ENCODE measurements at regions not wholly inside any gene's neighbourhood (a gene's known extent, or its start where the extent isn't known, plus 50 kb on each side); places are given as distances from the start of the nearest gene placed in this dataset.

GRCh38 chr2:80715433-80715832, 410.9 kb upstream of the LRRTM1 start:
- intact Hi-C loops (cut with DNase I) = no loop called here

GRCh38 chr2:80711915-80712314, 407.4 kb upstream of the LRRTM1 start:
- H3K36me3 ChIP-seq (replicated peaks in 1 of 2; ENCODE audit: insufficient read depth in 1 of 2, low read depth in 2 of 2) = no peaks in the 10 kb centered on the region
- H3K27ac ChIP-seq = no peak overlapping the region
- H3K4me1 ChIP-seq = no peaks in the 10 kb centered on the region
- intact Hi-C loops (cut with DNase I) = no loop called here
- H3K9me3 ChIP-seq = no peaks in the 10 kb centered on the region
- ATAC-seq = no peak
- TF ChIP-seq CTCF (IDR thresholded peaks at IDR 0.05) = no peak
- TF ChIP-seq POLR2A (IDR thresholded peaks at IDR 0.05) = no peak
- no peak overlapping the region for H3K4me3 ChIP-seq
- no peaks in the 10 kb centered on the region for H3K27me3 ChIP-seq
- DNase-seq = no peak

More at GRCh38 chr2:80715433-80715832, 410.9 kb upstream of the LRRTM1 start:
- H3K9me3 ChIP-seq = no peaks in the 10 kb centered on the region
- TF ChIP-seq CTCF (IDR thresholded peaks at IDR 0.05) = no peak
- no peaks in the 10 kb centered on the region for H3K4me1 ChIP-seq
- H3K27me3 ChIP-seq = no peaks in the 10 kb centered on the region
- H3K27ac ChIP-seq = no peak overlapping the region
- no peak for DNase-seq
- no peaks in the 10 kb centered on the region for H3K36me3 ChIP-seq (replicated peaks in 1 of 2; ENCODE audit: insufficient read depth in 1 of 2, low read depth in 2 of 2)
- no peak overlapping the region for H3K4me3 ChIP-seq
- 19 to 48% methylated on average over 1 of the region's 1 CpG for WGBS, 2 donors
- no peak for ATAC-seq

- intact Hi-C loops (cut with DNase I) = no loop called here
- H3K4me3 ChIP-seq = no peak overlapping the region
- WGBS, 2 donors = 47 to 58% methylated on average over 2 of the region's 2 CpGs
- no peak overlapping the region for H3K27ac ChIP-seq
- H3K4me1 ChIP-seq = no peaks in the 10 kb centered on the region
- ATAC-seq = no peak
- no peak for TF ChIP-seq CTCF (IDR thresholded peaks at IDR 0.05)
- TF ChIP-seq POLR2A (IDR thresholded peaks at IDR 0.05) = no peak
- no peaks in the 10 kb centered on the region for H3K27me3 ChIP-seq
- no peaks in the 10 kb centered on the region for H3K36me3 ChIP-seq (replicated peaks in 1 of 2; ENCODE audit: insufficient read depth in 1 of 2, low read depth in 2 of 2)
- no peak for DNase-seq
- no peaks in the 10 kb centered on the region for H3K9me3 ChIP-seq
Observed at GRCh38 chr2:80706951-80707350, 402.4 kb upstream of the LRRTM1 start.

- no peaks in the 10 kb centered on the region for H3K4me1 ChIP-seq
- no peak for TF ChIP-seq CTCF (IDR thresholded peaks at IDR 0.05)
- no peak overlapping the region for H3K4me3 ChIP-seq
- ATAC-seq (no peak), DNase-seq (no peak)
- no peaks in the 10 kb centered on the region for H3K9me3 ChIP-seq
- no peak overlapping the region for H3K27ac ChIP-seq
- H3K27me3 ChIP-seq = no peaks in the 10 kb centered on the region
- WGBS, 2 donors = 52 to 69% methylated on average over 5 of the region's 5 CpGs
- intact Hi-C loops (cut with DNase I) = no loop called here
- no peaks in the 10 kb centered on the region for H3K36me3 ChIP-seq (replicated peaks in 1 of 2; ENCODE audit: insufficient read depth in 1 of 2, low read depth in 2 of 2)
Observed at GRCh38 chr2:80706541-80706940, 402.0 kb upstream of the LRRTM1 start.

GRCh38 chr2:80703532-80703931, 399.0 kb upstream of the LRRTM1 start:
- Histone ChIP-seq H3K9me3 (no peaks in the 10 kb centered on the region), H3K27me3 (no peaks in the 10 kb centered on the region), H3K27ac (no peak overlapping the region), H3K4me1 (no peaks in the 10 kb centered on the region), H3K36me3 (replicated peaks in 1 of 2; ENCODE audit: insufficient read depth in 1 of 2, low read depth in 2 of 2) (no peaks in the 10 kb centered on the region), H3K4me3 (no peak overlapping the region)
- no peak for TF ChIP-seq POLR2A (IDR thresholded peaks at IDR 0.05)
- no peak for TF ChIP-seq CTCF (IDR thresholded peaks at IDR 0.05)
- ATAC-seq (no peak), DNase-seq (no peak)
- intact Hi-C loops (cut with DNase I) = no loop called here
- 17 to 31% methylated on average over 3 of the region's 3 CpGs for WGBS, 2 donors

Data from body of pancreas (tissue), 4 donors.